HEK293T (cell line): ENCODE measurements at regions not wholly inside any gene's neighbourhood (a gene's known extent, or its start where the extent isn't known, plus 50 kb on each side); places are given as distances from the start of the nearest gene placed in this dataset.

ENCODE experiments used
- CTCF ChIA-PET: fragments of 350-600 bp; formaldehyde crosslinking; extraction: SDS; loops from one replicate; lab custom pipeline; 2021; ENCODE audit warnings: antibody characterized with exemption, inconsistent platforms; lab: Yijun Ruan, JAX
- POLR2A ChIA-PET: fragments of 350-600 bp; formaldehyde crosslinking; extraction: SDS; loops from one replicate; lab custom pipeline; 2020; ENCODE audit warnings: antibody characterized with exemption, inconsistent platforms; lab: Yijun Ruan, JAX
- DNase-seq: peaks from one replicate; pipeline ENCODE4 v3.0.0; 2012; ENCODE audit warnings: mixed read lengths; ENCODE audit errors: extremely low spot score
- ARNT ChIP-seq: fragments of 450-650 bp; IDR thresholded peaks from 2 replicates; pipeline ENCODE4 v1.6.1; 2017; ENCODE audit warnings: mild to moderate bottlenecking
- BHLHE40 ChIP-seq: fragments of 450-650 bp; IDR thresholded peaks from 2 replicates; pipeline ENCODE4 v1.6.1; 2016; ENCODE audit warnings: mild to moderate bottlenecking, moderate library complexity, borderline replicate concordance
- CTBP1 ChIP-seq: fragments of 450-650 bp; IDR thresholded peaks from 2 replicates; pipeline ENCODE4 v1.6.1; 2016; ENCODE audit warnings: borderline replicate concordance
- ELF4 ChIP-seq: fragments of 450-650 bp; IDR thresholded peaks from 2 replicates; pipeline ENCODE4 v1.6.1; 2017; ENCODE audit warnings: antibody characterized with exemption
- FOXA1 ChIP-seq: fragments of 450-650 bp; IDR thresholded peaks from 2 replicates; pipeline ENCODE4 v1.6.1; 2016; ENCODE audit warnings: mild to moderate bottlenecking
- FOXK2 ChIP-seq: fragments of 450-650 bp; IDR thresholded peaks from 2 replicates; pipeline ENCODE4 v1.6.1; 2016; ENCODE audit warnings: mild to moderate bottlenecking
- FOXM1 ChIP-seq: fragments of 450-650 bp; IDR thresholded peaks from 2 replicates; pipeline ENCODE4 v1.6.1; 2017; ENCODE audit warnings: mild to moderate bottlenecking, borderline replicate concordance
- HDGF ChIP-seq: fragments of 450-650 bp; IDR thresholded peaks from 2 replicates; pipeline ENCODE4 v1.6.1; 2017; ENCODE audit warnings: antibody characterized with exemption, borderline replicate concordance
- L3MBTL2 ChIP-seq: fragments of 450-650 bp; conservative IDR thresholded peaks from 2 replicates; pipeline ENCODE4 v1.6.1; 2016; ENCODE audit warnings: mild to moderate bottlenecking
- LEF1 ChIP-seq: fragments of 450-650 bp; IDR thresholded peaks from 2 replicates; pipeline ENCODE4 v1.6.1; 2017; ENCODE audit warnings: mild to moderate bottlenecking, borderline replicate concordance
- NFRKB ChIP-seq: fragments of 450-650 bp; IDR thresholded peaks from 2 replicates; pipeline ENCODE4 v1.6.1; 2016; ENCODE audit warnings: mild to moderate bottlenecking, moderate library complexity
- PKNOX1 ChIP-seq: fragments of 450-650 bp; IDR thresholded peaks from 2 replicates; pipeline ENCODE4 v1.6.1; 2016
- SP1 ChIP-seq: fragments of 450-650 bp; IDR thresholded peaks from 2 replicates; pipeline ENCODE4 v1.6.1; 2017
- SUZ12 ChIP-seq: fragments of 450-650 bp; IDR thresholded peaks from 2 replicates; pipeline ENCODE4 v1.6.1; 2016; ENCODE audit warnings: mild to moderate bottlenecking
- TARDBP ChIP-seq: fragments of 450-650 bp; IDR thresholded peaks from 2 replicates; pipeline ENCODE4 v1.6.1; 2016
- ZNF384 ChIP-seq: fragments of 450-650 bp; IDR thresholded peaks from 2 replicates; pipeline ENCODE4 v1.6.1; 2016

GRCh38 chr7:130918129-130919052, 184.4 kb upstream of the KLF14 start:
- ChIA-PET POLR2A (no interaction called here), CTCF (interaction anchor here (0.6 kb wide), 1 partner anchor 86 kb away, joined by 3 read pairs; no protein-coding TSS in a partner anchor)
- TF ChIP-seq L3MBTL2 = no peak
- TF ChIP-seq FOXA1 = no peak
- TF ChIP-seq SUZ12 = no peak
- no peak for DNase-seq

- ChIA-PET POLR2A (no interaction called here), CTCF (no interaction called here)
- no peak for DNase-seq
- TF ChIP-seq PKNOX1 = no peak
- TF ChIP-seq LEF1 = no peak
- TF ChIP-seq SP1 = no peak
- no peak for TF ChIP-seq SUZ12
- no peak for TF ChIP-seq BHLHE40
- TF ChIP-seq ZNF384 = no peak
- TF ChIP-seq HDGF = no peak
- TF ChIP-seq L3MBTL2 = no peak
- TF ChIP-seq NFRKB = no peak
- TF ChIP-seq FOXM1 = no peak
- no peak for TF ChIP-seq CTBP1
- no peak for TF ChIP-seq ELF4
- no peak for TF ChIP-seq TARDBP
- no peak for TF ChIP-seq ARNT
- no peak for TF ChIP-seq FOXA1
- TF ChIP-seq FOXK2 = no peak
These were observed 185.5 kb upstream of the KLF14 start for GRCh38 chr7:130919316-130920103.

GRCh38 chr7:130920122-130920521, 186.1 kb upstream of the KLF14 start:
- no peak for DNase-seq
- ChIA-PET POLR2A (no interaction called here), CTCF (no interaction called here)
- TF ChIP-seq BHLHE40 (no peak), L3MBTL2 (no peak), FOXA1 (no peak), ZNF384 (no peak), LEF1 (no peak), ELF4 (no peak), HDGF (no peak), FOXM1 (no peak)

- CTCF ChIA-PET = interaction anchor here (1.4 kb wide), 1 partner anchor 24 kb away, joined by 5 read pairs; no protein-coding TSS in a partner anchor
- POLR2A ChIA-PET = no interaction called here
- TF ChIP-seq TARDBP (no peak), FOXK2 (no peak), FOXA1 (no peak), CTBP1 (no peak), FOXM1 (no peak), NFRKB (no peak), ARNT (no peak), SUZ12 (no peak)
- DNase-seq = no peak
These were observed 187.6 kb upstream of the KLF14 start for GRCh38 chr7:130921391-130922180.

- ChIA-PET CTCF (interaction anchor here (1.1 to 1.4 kb wide), 2 partner anchors 10 to 25 kb away, joined by 3 to 5 read pairs; no protein-coding TSS in a partner anchor), POLR2A (interaction anchor here (1.0 kb wide), 1 partner anchor 19 kb away, joined by 5 read pairs; no protein-coding TSS in a partner anchor)
- TF ChIP-seq TARDBP (no peak), NFRKB (no peak), LEF1 (no peak), L3MBTL2 (no peak), SP1 (no peak), FOXA1 (no peak), HDGF (no peak), FOXK2 (no peak), ELF4 (no peak), SUZ12 (no peak)
- DNase-seq = no peak
These were observed 188.5 kb upstream of the KLF14 start for GRCh38 chr7:130922206-130923112.

DNA sequence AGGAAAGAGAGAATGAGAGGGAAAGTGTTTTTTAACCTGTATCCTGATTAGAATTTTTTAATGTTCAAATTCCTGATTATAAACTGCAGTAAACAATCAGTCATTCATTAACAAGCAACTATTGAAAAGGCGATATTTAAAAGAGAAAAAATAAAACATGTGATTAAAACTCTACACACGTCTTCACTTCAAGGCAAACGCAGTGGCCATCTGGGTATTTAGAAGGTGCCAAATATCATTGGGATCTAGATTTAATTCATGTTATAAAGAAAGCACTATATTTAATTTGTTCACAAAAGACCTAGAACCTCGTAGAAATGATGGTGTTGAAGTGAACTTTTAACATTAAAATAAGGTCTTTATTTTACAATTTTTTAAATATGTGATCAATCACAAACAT, 189.4 kb upstream of the KLF14 start:
- TF ChIP-seq HDGF = no peak
- no peak for TF ChIP-seq FOXM1
- TF ChIP-seq SP1 = no peak
- no peak for TF ChIP-seq SUZ12
- no peak for TF ChIP-seq FOXA1
- no peak for TF ChIP-seq TARDBP
- TF ChIP-seq NFRKB = no peak
- no peak for TF ChIP-seq BHLHE40
- TF ChIP-seq CTBP1 = no peak
- no peak for TF ChIP-seq LEF1
- no peak for TF ChIP-seq ZNF384
- no peak for TF ChIP-seq FOXK2
- no peak for TF ChIP-seq ELF4
- no peak for TF ChIP-seq ARNT
- no peak for TF ChIP-seq L3MBTL2
- TF ChIP-seq PKNOX1 = no peak
- no peak for DNase-seq
- CTCF ChIA-PET = interaction anchor here (1.1 kb wide), 1 partner anchor 11 kb away, joined by 3 read pairs; no protein-coding TSS in a partner anchor
- POLR2A ChIA-PET = no interaction called here
